VCaP (cell line): ENCODE measurements at regions not wholly inside any gene's neighbourhood (a gene's known extent, or its start where the extent isn't known, plus 50 kb on each side); places are given as distances from the start of the nearest gene placed in this dataset.

Experiments
- H3K27ac ChIP-seq: fragments of 450-650 bp; 2 replicates; pipeline ENCODE4 v1.5.1; 2017
- CTCF ChIP-seq: fragments of 450-650 bp; conservative IDR thresholded peaks from 2 replicates; pipeline ENCODE4 v1.5.1; 2017; ENCODE audit warnings: mild to moderate bottlenecking, moderate library complexity

- no peak overlapping the region for H3K27ac ChIP-seq
- TF ChIP-seq CTCF: no peak
These were observed 1973.0 kb upstream of the AGA start for GRCh38 chr4:179415037-179415846.

DNA sequence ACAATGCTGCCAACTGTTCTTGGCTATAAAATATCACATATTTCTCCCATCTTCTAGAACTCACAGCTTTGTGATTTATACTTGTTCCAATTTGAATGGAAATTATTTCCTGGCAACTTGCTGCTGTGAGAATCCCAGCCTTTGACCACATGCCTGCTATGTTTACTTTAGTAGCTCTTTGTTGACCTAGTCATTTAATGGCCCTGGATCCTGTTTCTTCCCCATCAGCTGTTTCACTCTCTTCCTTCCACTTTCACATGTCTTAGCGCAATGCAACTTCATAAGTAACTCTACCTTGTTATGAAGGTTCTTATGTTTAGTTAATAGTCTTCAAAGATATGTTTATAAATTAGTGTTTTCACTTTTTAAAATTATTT is 1973.6 kb upstream of the AGA start:
- TF ChIP-seq CTCF: no peak
- H3K27ac ChIP-seq: no peak overlapping the region

DNA sequence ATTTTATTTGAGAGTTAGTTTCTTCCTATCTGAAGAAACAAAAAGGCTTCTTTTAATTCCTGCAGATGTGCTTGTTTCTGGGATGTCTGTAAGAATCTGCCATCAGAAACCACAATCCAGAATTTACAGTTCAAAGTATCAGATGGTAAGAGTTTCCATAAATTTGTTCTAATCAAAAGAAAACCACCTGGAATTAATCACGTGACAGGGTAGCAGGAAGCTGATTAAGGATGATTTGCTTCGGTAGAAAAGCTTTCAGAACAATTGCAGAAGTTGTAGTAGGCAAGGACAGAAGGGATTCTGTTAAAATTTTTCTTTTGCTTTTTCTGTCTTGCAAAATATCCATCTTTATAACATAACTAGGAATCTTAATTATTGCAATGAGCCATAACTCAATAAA is 1975.1 kb upstream of the AGA start:
- no peak for TF ChIP-seq CTCF
- H3K27ac ChIP-seq: no peak overlapping the region

GRCh38 chr4:179437962-179438361 is 1995.7 kb upstream of the AGA start:
- H3K27ac ChIP-seq: no peak overlapping the region
- no peak for TF ChIP-seq CTCF

DNA sequence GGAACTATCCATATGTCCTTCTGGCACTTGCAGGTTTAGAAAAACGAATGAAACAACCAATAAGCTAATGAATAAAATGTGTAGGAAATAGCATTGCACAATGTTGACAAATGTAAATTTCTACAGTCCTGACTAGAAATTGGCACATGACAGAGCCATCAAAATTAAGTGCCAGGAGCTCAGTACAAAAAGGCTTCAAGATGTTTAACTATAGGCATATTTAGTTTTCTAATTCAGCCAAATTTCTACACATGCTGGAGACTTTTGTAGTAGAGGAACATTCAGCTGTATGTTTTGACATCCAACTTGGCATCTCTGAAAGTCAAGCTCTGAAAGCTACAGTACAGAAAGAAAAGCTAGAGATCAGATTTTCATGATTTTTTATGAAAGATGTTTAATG is 1999.4 kb upstream of the AGA start:
- TF ChIP-seq CTCF: no peak

GRCh38 chr4:179447308-179447707 is 2005.1 kb upstream of the AGA start:
- H3K27ac ChIP-seq: no peak overlapping the region
- TF ChIP-seq CTCF: no peak

More for the DNA sequence above, 1999.4 kb upstream of the AGA start:
- no peak overlapping the region for H3K27ac ChIP-seq

DNA sequence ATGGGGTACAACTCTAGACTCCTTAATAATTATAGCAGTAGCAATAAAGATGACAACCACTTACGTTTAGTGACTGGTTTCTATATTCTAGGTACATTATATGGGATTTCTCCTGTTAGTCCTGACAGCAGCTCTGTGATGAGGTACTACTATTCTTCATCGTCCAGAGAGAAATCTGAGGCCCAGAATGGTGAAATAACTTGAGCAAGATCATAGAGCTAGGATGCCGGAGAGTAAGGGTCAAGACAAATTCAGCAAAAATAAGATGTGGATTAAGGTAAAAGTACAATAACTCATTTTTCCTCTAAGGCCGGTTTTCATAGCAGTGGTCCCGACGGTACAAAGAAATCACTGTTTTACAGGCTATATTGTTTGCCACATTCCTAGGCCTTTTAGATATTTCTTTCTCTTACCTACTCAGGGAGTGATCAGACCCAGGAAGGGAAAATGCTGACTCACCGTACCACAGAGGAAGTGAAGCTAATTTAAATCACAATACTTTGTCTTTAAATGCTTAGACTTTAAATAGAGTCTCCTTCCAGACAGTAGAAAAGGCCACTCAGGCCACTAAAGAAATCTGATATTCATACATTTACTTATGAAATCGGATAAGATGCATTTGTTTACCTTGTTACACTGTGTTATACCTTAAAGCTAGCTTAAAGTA is 2023.0 kb upstream of the AGA start:
- no peak for TF ChIP-seq CTCF
- H3K27ac ChIP-seq: no peak overlapping the region
